ENCODE measurements at regions not wholly inside any gene's neighbourhood (a gene's known extent, or its start where the extent isn't known, plus 50 kb on each side); places are given as distances from the start of the nearest gene placed in this dataset.

DNA sequence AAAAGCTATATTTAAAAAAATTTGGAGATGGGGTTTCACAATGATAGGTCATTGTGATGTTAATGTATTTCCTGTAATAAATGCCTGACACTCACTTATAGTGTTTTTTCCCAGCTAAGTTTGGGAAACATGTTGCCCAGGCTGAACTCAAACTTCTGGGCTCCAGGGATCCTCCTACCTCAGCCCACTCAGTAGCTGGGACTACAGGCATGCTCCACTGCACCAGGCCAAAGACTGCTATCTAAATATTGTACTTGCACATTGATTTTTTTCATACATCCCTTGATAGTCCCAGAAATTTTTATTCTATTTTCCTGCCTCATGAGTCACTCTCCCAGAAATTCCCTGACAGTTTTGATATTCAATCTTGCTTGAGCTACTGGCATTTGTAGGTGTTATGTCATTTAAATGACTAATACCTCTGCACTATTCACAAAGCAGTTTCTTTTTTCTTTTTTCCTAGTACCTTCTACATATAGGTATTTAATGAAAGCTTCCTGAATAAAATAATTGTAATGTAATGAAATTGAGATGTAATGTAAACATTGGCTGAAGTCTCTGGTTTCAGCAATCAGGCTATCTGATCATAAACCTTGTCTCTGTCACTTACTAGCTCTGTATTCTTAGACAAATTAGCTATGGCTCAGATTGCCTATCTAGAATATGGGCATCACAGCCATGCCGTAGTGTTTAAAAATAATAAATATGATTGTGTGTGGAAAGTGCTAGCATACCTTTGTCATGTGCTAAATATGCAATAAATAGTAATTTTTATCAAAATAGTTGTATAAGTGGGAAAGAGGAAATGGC lies 1973.0 kb upstream of the AGA start:
- no peak for DNase-seq (ENCODE audit: low spot score)

DNA sequence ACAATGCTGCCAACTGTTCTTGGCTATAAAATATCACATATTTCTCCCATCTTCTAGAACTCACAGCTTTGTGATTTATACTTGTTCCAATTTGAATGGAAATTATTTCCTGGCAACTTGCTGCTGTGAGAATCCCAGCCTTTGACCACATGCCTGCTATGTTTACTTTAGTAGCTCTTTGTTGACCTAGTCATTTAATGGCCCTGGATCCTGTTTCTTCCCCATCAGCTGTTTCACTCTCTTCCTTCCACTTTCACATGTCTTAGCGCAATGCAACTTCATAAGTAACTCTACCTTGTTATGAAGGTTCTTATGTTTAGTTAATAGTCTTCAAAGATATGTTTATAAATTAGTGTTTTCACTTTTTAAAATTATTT lies 1973.6 kb upstream of the AGA start:
- DNase-seq (ENCODE audit: low spot score), result no peak

DNA sequence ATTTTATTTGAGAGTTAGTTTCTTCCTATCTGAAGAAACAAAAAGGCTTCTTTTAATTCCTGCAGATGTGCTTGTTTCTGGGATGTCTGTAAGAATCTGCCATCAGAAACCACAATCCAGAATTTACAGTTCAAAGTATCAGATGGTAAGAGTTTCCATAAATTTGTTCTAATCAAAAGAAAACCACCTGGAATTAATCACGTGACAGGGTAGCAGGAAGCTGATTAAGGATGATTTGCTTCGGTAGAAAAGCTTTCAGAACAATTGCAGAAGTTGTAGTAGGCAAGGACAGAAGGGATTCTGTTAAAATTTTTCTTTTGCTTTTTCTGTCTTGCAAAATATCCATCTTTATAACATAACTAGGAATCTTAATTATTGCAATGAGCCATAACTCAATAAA lies 1975.1 kb upstream of the AGA start:
- DNase-seq (ENCODE audit: low spot score), result no peak

DNA sequence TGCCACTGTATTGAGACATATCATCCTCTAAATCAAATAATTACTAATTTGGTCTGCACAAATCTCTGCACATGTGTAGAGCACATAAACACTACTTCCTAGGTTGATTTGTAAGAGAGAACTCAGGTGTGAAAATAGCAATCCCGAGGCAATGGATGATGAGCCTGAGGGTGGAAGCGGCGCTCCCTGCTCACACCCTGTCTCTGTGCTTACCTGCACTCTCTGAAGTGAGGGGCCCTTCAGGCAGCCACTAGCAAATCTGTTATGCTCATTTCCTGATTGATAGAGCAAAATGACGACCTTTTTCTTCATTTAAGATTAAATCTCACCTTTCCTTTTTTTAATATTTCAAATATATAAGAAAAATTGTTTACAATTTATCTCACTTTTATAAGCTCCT lies 1995.7 kb upstream of the AGA start:
- DNase-seq (ENCODE audit: low spot score), result no peak

GRCh38 chr4:179441596-179441995 lies 1999.4 kb upstream of the AGA start:
- DNase-seq (ENCODE audit: low spot score), result no peak

DNA sequence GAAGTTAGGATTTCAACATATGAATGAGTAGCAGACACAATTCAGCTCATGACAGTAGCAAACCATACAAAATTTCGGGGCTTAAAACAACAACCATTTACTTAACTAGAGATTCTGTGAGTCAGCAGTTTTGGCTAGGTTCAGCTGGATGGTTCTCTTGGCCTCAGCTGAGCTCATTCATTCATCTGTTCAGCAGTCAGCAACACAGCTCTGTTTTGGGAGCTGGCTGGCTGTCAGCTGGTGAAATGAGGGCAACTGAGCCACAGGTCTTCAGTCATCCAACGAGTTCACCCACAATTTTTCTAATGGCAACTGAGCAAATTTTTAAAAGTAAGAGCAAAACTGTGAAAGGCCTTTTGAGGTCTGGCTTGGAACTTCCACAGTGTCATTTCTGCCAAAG lies 2005.1 kb upstream of the AGA start:
- no peak for DNase-seq (ENCODE audit: low spot score)

DNA sequence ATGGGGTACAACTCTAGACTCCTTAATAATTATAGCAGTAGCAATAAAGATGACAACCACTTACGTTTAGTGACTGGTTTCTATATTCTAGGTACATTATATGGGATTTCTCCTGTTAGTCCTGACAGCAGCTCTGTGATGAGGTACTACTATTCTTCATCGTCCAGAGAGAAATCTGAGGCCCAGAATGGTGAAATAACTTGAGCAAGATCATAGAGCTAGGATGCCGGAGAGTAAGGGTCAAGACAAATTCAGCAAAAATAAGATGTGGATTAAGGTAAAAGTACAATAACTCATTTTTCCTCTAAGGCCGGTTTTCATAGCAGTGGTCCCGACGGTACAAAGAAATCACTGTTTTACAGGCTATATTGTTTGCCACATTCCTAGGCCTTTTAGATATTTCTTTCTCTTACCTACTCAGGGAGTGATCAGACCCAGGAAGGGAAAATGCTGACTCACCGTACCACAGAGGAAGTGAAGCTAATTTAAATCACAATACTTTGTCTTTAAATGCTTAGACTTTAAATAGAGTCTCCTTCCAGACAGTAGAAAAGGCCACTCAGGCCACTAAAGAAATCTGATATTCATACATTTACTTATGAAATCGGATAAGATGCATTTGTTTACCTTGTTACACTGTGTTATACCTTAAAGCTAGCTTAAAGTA lies 2023.0 kb upstream of the AGA start:
- no peak for DNase-seq (ENCODE audit: low spot score)

GRCh38 chr4:179467878-179468277 lies 2025.6 kb upstream of the AGA start:
- DNase-seq (ENCODE audit: low spot score), result no peak

DNA sequence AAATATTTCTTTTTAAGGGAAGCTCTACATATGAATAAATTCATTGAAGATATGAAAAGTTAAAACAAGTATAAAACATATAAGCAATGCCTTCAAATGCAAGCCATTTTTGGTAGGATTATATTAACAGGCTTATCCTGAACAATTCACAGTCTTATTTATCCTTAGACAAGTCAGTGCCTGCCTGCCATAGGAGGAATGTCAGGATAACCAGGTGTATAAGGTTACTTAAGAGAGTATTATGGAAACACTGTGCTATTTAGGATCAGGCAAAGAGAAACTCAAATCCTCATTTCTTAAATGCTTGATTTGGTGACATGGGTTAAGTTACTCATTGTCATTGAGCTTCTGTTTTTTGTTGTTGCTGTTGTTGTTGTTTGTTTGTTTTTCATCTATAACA lies 2029.9 kb upstream of the AGA start:
- no peak for DNase-seq (ENCODE audit: low spot score)

- no peak for DNase-seq (ENCODE audit: low spot score)
These were observed 2036.4 kb upstream of the AGA start for GRCh38 chr4:179478608-179479007.

GRCh38 chr4:179485781-179486180 lies 2043.5 kb upstream of the AGA start:
- no peak for DNase-seq (ENCODE audit: low spot score)

DNA sequence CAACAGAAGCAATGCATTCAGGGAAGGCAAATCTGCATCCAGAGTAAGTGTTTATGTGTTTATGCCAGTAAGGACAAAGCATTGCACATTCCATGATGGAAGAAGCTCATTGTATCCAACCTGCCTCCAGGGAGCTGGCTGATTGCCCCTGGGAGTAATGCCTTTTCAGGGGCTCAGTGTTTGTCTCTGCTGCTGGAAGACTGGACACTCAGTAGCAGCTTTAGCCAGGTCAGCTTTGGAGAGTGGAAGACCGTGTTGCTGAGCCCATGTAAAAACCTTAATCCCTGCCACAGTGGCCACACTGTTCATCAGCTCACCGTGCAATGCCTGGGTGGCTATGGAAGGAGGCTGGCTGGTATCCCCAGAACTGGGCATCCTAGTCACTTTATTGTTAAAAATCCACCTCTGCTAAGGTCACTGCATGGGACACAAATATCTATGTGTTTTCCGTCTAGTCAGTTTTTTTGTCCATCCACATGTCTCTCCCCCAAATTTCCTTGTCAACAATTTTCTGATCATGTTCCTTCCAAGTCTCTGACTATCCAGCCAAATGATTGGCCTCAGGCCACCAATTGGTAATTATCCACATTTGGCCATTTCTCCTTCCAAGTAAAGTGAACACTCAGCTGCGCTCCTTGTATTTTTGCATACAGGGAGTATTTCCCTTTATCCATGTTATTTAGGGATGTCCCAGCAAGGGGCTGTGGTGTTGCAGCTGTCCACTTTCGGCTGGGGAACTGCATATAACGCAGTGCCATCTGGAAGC lies 2044.5 kb upstream of the AGA start:
- DNase-seq (ENCODE audit: low spot score), result no peak

- no peak for DNase-seq (ENCODE audit: low spot score)
These were observed 2050.2 kb upstream of the AGA start for GRCh38 chr4:179492260-179493080.

DNA sequence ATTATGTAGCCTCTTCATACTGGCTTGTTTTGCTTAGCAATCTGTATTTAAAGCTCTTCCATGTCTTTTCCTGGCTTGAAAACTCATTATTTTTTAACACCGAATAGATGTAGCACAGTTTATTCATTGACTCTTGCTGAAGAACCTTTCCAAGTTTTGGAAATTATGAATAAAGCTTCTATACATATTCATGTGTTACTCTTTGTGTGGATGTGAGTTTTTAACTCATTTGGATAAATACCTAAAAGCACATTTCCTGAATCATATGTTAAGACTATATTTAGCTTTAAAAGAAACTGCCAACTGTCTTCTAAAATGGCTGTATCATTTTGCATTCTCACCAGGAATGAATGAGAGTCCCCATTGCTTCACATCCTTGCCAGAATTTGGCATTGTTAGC lies 2061.7 kb upstream of the AGA start:
- no peak for DNase-seq (ENCODE audit: low spot score)

- DNase-seq (ENCODE audit: low spot score), result no peak
These were observed 2067.3 kb upstream of the AGA start for GRCh38 chr4:179509489-179509888.

GRCh38 chr4:179521952-179522351 lies 2079.7 kb upstream of the AGA start:
- peak; percentile 15 for DNase-seq (ENCODE audit: low spot score)

GRCh38 chr4:179530958-179531357 lies 2088.7 kb upstream of the AGA start:
- DNase-seq (ENCODE audit: low spot score), result no peak

DNA sequence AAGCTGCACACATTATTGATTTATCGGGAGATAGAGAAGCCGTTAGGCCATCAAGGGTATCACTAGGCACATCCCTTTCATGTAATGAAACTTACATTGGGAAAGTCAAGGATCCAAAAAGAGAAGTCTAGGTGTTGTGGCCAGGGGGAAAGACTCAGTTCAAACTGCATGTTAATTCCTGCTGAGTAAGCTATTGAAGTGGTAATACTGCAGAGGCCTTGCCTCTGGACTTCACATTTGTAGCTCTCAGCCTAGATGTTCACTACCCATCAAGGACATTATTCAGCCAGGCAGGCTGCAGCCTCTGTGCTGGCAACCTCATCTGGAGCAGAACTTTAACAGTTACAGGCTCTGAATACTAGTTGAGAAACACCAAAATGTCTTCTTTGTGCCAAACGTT lies 2094.5 kb upstream of the AGA start:
- DNase-seq (ENCODE audit: low spot score), result no peak

DNA sequence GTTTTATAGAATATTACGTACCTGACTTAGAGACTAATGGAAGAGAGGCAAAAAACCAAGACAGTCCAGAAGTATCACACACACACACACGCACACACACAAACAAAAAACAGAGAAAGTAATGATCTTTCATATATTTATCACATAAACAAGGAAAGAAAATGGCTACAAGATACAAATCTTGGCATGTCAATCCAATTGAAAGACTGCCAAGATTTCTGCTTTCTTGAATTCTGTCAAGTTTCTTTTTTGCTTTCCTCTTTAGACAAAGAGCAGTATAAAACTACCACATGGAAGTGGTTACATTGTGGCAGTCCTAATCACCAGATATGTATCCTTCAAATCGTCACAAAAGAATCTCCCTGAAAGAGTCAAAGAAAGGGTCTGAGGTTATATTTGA lies 2097.4 kb upstream of the AGA start:
- no peak for DNase-seq (ENCODE audit: low spot score)

- DNase-seq (ENCODE audit: low spot score), result no peak
These were observed 2101.5 kb upstream of the AGA start for GRCh38 chr4:179543771-179544170.

- peak; percentile 15 for DNase-seq (ENCODE audit: low spot score)
These were observed 2102.3 kb upstream of the AGA start for GRCh38 chr4:179544496-179544895.

- no peak for DNase-seq (ENCODE audit: low spot score)
These were observed 2109.9 kb upstream of the AGA start for GRCh38 chr4:179552131-179552530.
